HG02798 (cell line): ENCODE measurements at regions not wholly inside any gene's neighbourhood (a gene's known extent, or its start where the extent isn't known, plus 50 kb on each side); places are given as distances from the start of the nearest gene placed in this dataset.

ENCODE experiments used
- ATAC-seq: cut with Tn5 transposase; IDR thresholded peaks from one replicate; pipeline ENCODE4 v1.9.1; 2021; ENCODE audit warnings: mild to moderate bottlenecking; ENCODE audit not compliant: unreplicated experiment, poor library complexity

DNA sequence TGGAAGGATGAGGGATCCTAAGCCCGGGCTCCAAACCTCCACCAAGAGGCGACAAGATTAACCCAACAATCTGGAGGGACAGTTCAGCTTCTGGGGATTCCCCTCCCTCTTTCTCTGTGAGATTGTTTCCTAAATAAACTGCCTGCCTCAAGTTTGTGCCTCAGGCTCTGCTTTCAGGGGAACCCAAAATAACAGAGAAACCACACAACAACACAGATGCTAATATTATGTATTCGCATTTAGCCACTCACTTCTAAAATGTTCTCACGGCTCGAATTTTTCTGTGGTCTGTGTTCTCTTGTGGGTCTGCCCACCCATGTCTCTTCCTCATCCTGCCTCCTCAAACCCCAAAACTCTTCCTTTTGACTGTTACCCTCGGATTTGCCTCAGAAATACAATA, 1381.1 kb upstream of the SLC10A2 start:
- ATAC-seq, result no peak

DNA sequence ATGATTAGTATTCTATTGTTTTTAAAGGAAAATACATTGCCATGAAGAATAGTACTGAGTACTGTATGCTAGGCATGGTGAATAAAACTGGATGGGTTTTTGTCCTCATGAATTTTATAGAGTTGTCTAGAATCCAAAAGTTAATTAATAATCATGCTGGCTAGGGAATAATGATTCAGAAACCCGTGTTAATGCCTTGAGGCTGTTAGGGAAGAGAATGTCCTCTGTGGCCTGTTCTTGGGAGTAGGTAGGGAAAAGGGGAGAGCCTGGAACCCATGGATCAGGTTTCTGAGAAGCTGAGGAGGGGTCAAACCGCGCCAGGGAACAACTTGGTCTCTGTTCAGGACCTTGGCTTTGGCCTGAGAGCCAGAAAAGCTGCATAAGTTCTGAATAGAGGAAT, 1376.3 kb upstream of the SLC10A2 start:
- ATAC-seq, result no peak

DNA sequence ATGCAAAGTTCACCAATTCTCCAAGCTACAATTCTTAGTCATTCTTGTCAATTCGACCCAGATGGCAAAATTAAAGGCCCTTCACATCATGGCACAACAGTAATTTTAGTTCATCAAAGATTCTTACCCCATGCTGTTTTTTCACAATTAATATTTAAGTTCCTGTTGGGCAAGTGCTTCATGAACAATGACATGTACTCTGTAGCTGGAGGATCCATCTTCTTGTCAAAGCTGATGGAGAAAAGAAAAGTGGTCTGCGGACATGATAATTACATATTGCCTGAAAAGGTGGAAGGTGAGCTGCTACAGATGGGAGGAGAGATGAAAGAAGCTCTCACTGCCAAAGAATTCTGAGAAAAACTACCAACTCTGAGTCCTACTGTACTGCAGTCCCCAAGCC, 1370.3 kb upstream of the SLC10A2 start:
- no peak for ATAC-seq

DNA sequence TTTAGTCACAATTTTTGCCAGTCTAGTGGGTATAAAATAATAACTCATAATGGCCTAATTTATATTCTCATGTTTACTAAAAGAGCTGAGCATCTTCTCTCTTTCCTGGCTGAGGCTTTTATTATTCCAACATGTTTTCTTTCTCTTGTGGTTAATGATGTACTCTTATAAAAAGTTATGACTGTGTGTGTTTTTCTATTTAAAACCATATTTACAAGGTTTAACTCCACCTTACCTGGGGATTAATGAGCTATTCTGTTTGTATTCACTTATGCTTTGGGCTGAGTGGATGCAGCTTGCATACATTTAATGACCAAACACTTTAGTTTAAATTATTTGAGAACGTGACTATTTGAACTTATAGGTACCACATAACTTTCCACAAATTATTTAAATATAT, 1365.7 kb upstream of the SLC10A2 start:
- no peak for ATAC-seq

DNA sequence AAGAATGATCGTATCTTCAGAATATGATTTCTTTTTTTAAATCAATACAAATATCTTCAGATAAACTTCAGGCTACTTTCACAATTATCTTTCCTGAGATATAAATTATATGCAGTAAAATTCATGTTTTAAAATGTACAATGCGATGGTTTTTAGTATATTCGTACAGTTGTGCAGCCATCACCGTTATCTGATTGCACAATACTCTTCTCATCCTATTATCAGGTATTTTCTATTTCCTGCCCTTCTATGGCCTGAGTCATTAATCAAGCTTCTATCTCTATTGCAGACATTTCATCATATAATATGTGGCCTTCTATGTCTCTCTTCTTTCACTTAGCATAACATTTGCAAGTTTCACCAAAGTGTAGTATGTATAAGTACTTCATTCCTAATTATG, 1360.2 kb upstream of the SLC10A2 start:
- ATAC-seq, result no peak

- no peak for ATAC-seq
These were observed 1356.5 kb upstream of the SLC10A2 start for GRCh38 chr13:104422668-104423067.

DNA sequence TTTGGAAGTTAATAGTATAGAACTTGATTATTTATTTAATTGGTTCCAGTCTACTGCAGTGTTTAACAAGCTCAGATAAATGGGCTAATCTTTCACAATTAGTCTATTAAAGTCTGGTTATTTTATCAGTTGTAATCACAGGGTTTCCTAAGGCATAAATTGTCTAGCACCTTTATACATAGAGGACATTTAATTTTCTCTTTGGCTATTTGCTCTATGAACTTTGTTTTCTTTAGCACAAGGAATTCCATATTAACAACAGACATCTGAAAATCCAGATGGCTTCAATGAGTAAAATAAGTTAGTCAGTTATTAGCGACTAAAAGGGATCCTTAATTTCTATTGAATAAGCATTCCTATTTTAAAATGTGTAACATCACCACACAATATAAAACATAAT, 1350.8 kb upstream of the SLC10A2 start:
- no peak for ATAC-seq

GRCh38 chr13:104414771-104415170, 1348.6 kb upstream of the SLC10A2 start:
- no peak for ATAC-seq

GRCh38 chr13:104414181-104414580, 1348.0 kb upstream of the SLC10A2 start:
- no peak for ATAC-seq

DNA sequence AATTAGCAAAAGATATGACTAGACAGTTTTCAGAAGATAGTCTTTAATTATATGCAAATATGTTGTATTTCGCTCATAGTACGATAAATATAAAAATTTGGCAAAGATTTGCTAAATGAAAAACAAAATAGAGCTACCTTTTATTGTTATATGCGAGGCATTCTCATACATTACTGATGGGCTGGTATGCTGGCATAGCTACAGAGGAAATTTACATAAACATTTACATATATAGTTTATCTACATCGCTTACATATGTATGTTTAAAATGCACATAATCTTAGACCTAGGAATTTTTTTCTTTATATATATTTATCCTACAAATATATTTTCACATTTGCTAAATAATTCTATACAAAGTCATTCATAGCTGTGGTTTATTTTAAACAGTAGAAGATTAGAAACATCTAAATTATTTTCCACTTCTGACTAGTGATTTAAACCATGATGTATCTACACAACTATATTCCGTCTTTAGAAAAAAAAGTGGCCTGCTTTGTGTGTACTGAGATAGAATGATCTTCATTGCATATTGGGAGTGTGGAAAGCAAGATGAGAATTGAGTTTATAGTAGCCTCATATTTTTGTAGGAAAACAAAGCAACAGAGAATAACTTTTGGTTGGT, 1345.0 kb upstream of the SLC10A2 start:
- no peak for ATAC-seq

DNA sequence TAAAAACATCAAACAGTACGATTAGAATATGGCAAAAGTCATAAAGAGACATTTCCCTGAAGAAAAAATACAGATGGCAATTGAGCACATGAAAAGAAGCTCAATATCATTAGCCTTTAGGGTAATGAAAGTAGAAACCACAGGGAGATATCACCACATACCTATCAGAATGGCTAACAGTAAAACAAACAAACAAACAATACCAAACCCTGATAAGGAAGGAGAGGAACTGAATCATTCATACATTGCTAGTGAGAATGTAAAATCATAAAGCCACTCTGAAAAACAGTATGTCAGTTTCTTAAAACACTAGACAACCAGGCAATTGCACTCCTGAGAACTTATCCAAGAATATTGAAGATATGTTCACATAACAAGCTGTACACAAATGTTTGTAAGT, 1342.5 kb upstream of the SLC10A2 start:
- ATAC-seq, result no peak

GRCh38 chr13:104404325-104404724, 1338.1 kb upstream of the SLC10A2 start:
- no peak for ATAC-seq

- ATAC-seq, result no peak
These were observed 1323.5 kb upstream of the SLC10A2 start for GRCh38 chr13:104389691-104390090.

DNA sequence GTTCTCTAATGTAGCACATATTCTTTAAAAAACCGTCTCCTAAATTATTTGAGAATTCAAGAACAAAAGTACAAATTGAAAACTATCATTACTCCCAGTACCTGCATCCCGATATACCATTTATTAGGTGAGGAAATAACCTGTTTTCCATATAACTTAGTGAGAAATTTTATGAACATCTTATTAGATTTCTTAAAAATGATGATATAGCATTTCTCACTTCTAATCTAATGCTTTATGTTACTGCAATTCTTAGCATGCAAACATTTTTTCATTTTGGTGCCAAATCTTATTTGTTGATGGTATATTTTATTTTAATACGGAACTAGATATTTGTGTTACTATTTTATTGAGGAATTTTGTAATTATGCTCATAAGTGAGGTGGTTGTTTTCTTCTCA, 1321.3 kb upstream of the SLC10A2 start:
- no peak for ATAC-seq

DNA sequence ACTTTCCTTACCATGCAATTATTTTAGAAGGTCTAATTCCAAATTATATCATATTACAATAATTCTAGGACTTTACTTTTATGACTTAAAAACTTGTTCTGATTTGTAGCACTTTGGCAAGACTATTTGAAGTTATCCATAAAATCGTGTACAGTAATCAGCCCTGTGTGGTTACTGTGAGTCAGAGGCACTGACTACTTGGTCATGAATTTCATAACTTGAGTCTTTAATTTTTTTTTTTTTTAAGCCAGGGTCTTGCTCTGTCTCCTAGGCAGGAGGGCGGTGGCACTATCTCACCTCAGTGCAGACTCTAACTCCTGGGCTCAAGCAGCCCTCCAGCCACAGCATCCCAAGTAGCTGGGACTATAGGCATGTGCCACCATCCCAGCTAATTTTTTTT, 1319.2 kb upstream of the SLC10A2 start:
- no peak for ATAC-seq

- no peak for ATAC-seq
These were observed 1316.7 kb upstream of the SLC10A2 start for GRCh38 chr13:104382951-104383350.

DNA sequence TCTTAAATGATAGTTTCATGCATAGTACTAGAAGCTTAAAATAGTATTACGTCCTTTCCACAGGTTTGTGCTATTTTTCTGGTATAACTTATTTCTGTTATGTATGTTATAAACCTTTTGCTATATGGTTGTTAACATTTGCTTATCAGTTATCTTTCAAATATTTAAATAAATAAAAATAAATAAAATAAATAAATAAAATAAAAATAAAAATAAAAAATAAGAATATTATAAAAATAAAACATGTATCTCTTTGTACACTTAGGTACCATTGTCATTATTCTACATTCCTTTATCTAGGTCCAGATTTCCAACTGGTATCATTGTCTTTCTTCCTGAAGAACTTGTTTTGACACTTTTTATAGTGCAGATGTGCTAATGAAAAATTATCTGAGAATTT, 1310.4 kb upstream of the SLC10A2 start:
- no peak for ATAC-seq

GRCh38 chr13:104375614-104376013, 1309.4 kb upstream of the SLC10A2 start:
- ATAC-seq, result no peak

DNA sequence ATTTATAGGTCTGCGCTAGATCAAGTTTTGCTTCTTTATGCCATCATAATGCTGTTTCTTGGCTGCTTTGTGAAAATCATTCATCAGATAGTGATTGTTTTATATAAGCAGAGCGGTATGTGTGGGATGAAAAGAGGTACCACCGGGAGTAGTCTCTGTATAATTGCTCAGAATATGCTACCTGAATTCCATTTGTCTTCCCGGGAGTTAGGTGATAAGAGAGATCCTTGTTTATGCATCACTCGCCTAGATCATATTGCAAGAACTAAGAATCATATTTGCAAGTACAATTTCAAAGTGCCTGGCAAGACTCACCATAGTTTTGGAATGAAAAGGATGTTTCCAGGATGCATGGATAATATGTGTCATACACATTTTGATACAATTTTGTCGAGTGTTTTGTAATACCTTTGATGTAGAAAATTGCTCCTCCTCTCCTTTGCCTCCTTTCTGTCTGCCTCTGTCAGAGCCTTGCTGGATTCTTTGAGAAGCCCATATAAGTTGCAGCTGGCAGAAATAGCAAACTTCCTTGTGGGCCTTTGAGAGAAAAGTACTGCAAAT, 1306.0 kb upstream of the SLC10A2 start:
- ATAC-seq, result no peak

GRCh38 chr13:104365430-104365829, 1299.2 kb upstream of the SLC10A2 start:
- ATAC-seq, result no peak

- ATAC-seq, result no peak
These were observed 1291.6 kb upstream of the SLC10A2 start for GRCh38 chr13:104357672-104358354.

GRCh38 chr13:104357174-104357573, 1291.0 kb upstream of the SLC10A2 start:
- ATAC-seq, result no peak
